ENCODE measurements at regions not wholly inside any gene's neighbourhood (a gene's known extent, or its start where the extent isn't known, plus 50 kb on each side); places are given as distances from the start of the nearest gene placed in this dataset.
"Not testable (repeated sequence)": the region's sequence is repeated elsewhere in the genome, so short reads cannot be mapped to it uniquely, and the experiment has no call there.

- not testable (repeated sequence) for DNase-seq
Measured at GRCh38 chr12:59328395-59329075, 267.3 kb upstream of the SLC16A7 start.

DNA sequence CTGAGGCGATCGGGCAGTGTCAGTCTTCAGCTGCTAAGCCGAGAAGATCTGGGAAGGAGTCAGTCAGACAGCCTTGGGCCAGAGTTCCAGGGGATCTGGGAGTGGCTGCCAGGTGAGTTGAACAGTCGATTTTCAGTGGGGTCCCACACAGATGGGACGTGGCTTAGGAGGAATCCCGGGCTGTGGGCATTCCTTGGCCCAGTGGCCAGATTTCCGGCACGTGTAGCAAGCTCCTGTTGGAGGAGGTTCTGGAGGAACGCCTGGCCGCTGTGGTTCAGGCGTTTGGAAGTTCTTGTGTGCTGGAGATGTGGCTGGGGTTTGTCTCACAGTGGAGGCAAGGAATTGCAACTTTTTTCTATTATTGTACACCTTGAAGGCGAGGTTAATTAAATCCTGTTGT, 269.4 kb upstream of the SLC16A7 start:
- DNase-seq = not testable (repeated sequence)

GRCh38 chr12:59322473-59322872, 273.4 kb upstream of the SLC16A7 start:
- DNase-seq = no peak

- DNase-seq = no peak
Measured at GRCh38 chr12:59321278-59321677, 274.6 kb upstream of the SLC16A7 start.

- DNase-seq = no peak
Measured at GRCh38 chr12:59320112-59320511, 275.7 kb upstream of the SLC16A7 start.

- no peak for DNase-seq
Measured at GRCh38 chr12:59318940-59319339, 276.9 kb upstream of the SLC16A7 start.

- DNase-seq = no peak
Measured at GRCh38 chr12:59317598-59317997, 278.2 kb upstream of the SLC16A7 start.

DNA sequence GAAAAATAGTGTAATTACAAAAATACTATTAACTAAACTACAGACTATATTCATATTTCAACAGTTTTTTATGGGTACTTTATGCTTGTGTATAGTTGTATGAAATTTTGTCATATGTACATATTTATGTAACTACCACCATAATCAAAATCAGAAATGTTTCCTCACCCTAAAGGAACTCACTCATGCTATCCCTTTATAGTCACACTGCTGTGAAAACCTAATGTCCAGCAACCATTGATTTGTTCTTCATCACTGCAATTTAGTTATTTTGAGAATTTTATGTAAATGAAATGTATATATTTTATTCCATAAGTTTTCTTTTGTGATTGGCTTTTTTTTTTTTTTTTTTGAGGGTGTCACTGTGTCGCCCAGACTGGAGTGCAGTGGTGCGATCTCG, 278.9 kb upstream of the SLC16A7 start:
- no peak for DNase-seq

- not testable (repeated sequence) for DNase-seq
Measured at GRCh38 chr12:59316354-59316753, 279.5 kb upstream of the SLC16A7 start.

DNA sequence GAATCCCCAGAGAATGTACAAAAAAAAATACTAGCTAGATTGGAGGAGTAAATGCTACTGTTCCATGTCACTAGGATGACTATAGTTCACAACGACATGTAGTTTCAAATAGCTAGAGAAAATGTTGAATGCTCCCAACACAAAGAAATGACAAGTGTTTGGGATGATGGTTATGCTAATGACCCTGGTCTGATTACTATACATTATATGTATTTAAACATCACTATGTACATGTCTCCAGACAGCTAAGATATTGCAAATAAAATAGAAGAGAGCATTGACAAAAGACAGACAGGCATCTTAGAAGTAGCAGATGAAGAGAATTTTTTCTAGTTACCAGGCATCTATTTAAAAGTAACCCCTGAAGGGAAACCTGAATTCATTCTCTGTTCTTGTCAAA, 281.6 kb upstream of the SLC16A7 start:
- DNase-seq = no peak

DNA sequence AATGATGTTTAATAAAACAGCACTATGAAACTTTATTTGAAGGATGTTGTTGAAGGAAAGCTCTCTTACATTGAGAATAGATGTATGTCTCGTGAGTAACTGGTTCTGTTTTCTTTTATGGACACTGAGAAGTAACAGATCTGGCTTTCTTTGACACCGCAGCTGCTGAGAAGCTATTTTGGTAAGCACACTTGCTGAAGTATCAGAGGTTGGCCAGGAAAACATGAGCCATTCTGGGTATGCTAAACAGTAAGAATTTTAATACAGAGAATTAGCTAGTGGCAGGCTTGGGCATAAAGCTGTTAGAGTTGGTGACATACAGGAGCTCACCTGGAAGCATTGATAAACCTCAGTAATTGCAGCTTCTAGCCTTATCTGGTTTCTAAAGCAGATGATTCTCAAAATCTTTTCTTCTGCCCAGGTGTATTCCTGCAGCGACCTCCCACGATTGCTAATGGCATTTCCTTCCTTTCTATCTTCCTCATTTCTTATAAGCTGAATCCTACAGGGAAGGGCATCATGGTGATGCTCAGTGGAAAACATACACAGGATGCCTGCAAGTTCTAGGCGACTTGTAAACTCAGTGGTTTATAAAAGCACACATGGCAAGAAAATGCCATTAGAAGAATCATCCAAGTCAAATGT, 291.6 kb upstream of the SLC16A7 start:
- DNase-seq = no peak

DNA sequence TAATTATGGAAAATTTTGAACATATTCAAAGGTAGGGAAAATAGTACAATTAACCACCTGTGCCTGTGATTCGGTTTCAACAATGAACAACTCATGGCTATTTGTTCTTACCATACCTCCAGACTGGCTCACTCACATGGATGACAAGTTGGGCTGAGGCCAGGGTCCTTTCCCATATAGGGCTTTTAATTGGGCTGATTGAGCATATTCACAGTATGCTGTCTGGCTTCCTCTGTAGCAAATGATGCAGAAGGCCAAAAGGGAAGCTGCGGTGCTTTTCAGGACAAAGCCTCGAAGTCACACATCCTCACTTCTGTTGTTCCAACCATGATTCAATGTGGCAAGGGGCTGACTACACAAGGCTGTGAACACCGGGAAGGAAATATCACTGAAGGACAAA, 297.5 kb upstream of the SLC16A7 start:
- no peak for DNase-seq

DNA sequence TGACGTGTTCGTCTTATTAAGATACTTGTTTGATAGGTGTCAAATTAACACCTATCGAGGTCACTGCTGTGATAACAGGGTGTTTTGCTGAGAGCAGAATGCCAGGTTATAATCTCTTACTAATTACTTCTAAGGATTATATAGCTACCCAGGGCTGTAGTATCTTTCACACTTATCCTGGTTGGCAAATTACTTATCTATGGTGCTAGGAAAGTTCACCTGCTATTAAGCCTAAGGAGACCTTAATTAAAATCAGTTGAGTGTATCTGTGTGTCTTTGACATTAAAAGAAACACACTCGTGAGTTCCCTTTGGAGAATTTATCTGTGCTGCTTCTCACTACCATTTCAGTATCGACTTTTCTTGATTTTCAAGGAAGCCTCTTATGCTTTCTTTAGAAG, 301.6 kb upstream of the SLC16A7 start:
- DNase-seq = no peak

GRCh38 chr12:59282999-59283398, 312.8 kb upstream of the SLC16A7 start:
- DNase-seq = no peak

DNA sequence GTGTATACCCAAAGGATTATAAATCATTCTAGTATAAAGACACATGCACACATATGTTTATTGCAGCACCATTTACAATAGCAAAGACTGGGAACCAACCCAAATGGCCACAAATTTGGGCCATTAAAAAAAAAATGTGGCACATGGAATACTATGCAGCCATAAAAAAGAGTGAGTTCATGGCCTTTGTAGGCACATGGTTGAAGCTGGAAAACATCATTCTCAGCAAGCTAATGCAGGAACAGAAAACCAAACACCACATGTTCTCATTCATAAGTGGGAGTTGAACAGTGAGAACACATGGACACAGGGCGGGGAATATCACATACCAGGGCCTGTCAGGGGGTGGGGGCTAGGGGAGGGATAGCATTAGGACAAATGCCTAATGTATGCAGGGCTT, 322.3 kb upstream of the SLC16A7 start:
- DNase-seq = not testable (repeated sequence)

GRCh38 chr12:59268295-59268809, 327.5 kb upstream of the SLC16A7 start:
- DNase-seq = no peak

- no peak for DNase-seq
Measured at GRCh38 chr12:59260202-59260601, 335.6 kb upstream of the SLC16A7 start.

GRCh38 chr12:59252731-59253130, 332.4 kb upstream of the LRIG3 start:
- no peak for DNase-seq

DNA sequence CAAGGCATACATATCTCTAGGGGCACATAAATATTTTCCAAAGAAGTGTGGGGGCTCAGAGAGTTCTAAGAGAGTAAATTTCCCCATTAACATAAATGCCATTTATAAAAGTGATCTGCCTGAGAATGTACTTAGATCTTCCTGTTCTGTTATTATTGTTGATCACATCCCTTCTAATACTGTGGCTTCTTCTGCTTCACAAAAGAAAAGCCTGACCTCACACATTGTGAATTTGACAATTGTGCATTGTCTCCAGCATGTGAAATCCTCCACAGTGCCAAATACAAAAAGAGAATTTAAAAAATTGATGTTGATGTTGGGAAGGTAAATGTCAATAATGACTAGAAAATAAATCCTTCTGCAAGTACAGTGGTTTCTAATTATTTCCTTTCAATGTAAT, 330.5 kb upstream of the LRIG3 start:
- DNase-seq = no peak

DNA sequence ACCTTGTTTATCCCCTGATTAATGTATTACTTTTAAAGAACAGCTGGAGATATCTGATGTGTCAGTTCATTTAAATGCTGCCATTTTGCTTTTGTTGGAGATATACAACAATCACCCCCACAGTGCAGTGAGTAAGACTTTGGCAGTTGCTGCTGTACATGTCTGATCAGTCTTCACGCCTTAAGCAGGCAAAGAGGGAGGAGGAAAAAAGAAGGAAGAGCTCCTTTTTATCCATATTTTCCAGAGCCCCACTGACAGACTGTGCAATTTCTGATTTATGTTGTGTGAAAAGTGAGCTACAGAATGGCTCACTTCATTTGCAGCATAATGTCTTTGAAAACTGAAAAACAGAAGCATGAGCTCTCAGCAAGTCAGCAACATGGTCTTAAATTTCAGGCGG, 319.7 kb upstream of the LRIG3 start:
- no peak for DNase-seq

DNA sequence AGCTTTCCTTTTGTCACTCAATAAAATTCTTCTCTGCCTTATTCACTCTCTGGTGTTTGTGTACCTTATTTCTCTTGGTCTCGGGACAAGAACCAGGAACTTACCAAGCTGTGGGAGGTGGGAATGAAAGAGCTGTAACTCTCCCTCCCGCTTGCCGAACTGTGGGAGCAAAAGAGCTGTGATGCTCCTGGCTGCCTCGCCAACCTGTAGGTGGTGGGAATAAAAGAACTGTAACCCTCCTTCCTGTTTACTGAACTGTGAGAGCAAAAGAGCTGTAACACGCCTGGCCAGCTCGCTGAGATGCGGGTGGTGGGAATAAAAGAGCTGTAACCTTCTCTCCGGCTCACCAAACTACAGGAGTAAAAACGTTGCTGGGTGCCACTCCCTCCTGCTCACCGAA, 314.1 kb upstream of the LRIG3 start:
- no peak for DNase-seq

DNA sequence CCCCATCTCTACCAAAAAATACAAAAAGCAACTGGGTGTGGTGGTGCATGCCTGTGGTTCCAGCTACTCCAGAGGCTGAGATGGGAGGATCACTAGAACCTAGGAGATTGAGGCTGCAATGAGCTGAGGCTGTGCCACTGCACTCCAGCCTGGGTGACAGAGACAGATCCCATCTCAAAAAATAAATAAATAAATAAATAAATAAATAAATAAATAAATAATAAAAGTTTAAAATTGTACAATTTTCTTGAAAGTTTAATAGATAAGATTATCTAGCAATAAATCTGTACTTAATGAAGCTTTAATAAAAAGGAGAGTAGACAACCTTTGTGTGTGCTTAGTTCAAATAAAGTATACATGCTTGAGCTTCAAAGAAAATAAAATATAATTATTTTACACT, 310.0 kb upstream of the LRIG3 start:
- DNase-seq = no peak

DNA sequence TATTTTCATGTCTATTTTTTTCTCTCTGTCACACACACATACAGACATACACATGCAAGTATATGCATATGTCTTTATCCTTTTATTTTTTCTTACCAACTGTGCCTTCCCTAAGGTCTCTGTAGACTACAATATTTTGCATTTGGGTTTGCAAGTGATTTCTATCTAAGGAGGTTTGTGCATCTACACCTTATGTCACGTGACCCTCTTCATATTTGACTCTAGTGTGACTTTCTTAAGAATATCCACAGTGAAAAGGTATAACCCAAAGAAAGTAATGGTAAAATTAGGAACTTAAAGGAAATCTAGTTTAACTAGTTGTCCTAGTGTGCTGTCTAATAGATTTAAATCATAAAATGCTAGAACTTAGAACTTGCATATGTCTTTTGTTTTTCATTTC, 298.8 kb upstream of the LRIG3 start:
- DNase-seq = no peak

DNA sequence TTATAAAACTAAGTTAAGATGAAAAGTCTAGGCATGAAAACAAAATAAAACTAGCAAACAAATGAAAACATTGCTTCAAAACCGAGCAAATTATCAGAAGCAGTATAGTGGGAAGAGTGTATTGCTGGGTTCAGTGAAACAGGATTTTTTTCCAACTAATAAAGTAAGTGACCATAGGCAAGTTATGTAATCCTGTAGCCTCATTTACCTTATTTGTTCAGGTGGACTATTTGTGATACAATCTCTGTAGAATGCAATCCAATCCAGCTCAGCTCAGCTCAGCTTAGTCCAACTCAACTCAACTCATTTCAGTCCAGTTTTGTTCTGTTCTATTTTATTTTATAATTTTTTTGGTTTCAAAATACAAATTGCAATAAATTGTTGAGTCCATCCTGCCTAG, 276.7 kb upstream of the LRIG3 start:
- DNase-seq = no peak

DNA sequence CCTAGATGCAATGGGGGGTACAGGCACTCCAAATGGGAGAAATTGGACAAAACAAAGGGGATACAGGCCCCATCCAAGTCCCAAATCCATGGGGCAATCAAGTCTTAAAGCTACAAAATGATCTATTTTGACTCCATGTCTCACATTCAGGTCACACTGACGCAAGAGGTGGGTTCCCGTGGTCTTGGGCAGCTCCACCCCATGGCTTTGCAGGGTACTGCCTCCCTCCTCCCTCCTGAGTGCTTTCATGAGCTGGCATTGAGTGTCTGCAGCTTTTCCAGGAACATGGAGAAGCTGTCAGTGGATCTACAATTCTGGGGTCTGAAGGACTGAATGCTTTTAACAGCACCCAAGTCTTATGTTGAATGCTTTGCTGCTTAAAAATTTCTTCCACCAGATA, 274.5 kb upstream of the LRIG3 start:
- DNase-seq = no peak
